ENCODE measurements at regions not wholly inside any gene's neighbourhood (a gene's known extent, or its start where the extent isn't known, plus 50 kb on each side); places are given as distances from the start of the nearest gene placed in this dataset.

GRCh38 chr18:34075963-34076860, 148.5 kb downstream of the NOL4 start:
- no peak for DNase-seq

GRCh38 chr18:34061226-34061625, 163.5 kb downstream of the NOL4 start:
- DNase-seq, result no peak

GRCh38 chr18:34055227-34055626, 169.5 kb downstream of the NOL4 start:
- DNase-seq, result no peak

- DNase-seq, result no peak
Measured at GRCh38 chr18:34050661-34051060, 174.1 kb downstream of the NOL4 start.

- DNase-seq, result no peak
Measured at GRCh38 chr18:34049511-34049910, 175.2 kb downstream of the NOL4 start.

- no peak for DNase-seq
Measured at GRCh38 chr18:34048423-34048822, 176.3 kb downstream of the NOL4 start.

- no peak for DNase-seq
Measured at GRCh38 chr18:34042423-34043146, 182.1 kb downstream of the NOL4 start.

- no peak for DNase-seq
Measured at GRCh38 chr18:34039611-34040010, 185.1 kb downstream of the NOL4 start.

GRCh38 chr18:34039201-34039600, 185.5 kb downstream of the NOL4 start:
- DNase-seq, result no peak

GRCh38 chr18:34038086-34038485, 186.6 kb downstream of the NOL4 start:
- DNase-seq, result no peak

- no peak for DNase-seq
Measured at GRCh38 chr18:34033968-34034367, 190.7 kb downstream of the NOL4 start.

GRCh38 chr18:34031810-34032209, 192.9 kb downstream of the NOL4 start:
- DNase-seq, result no peak

GRCh38 chr18:34028324-34028723, 196.4 kb downstream of the NOL4 start:
- no peak for DNase-seq

GRCh38 chr18:34025191-34025801, 199.4 kb downstream of the NOL4 start:
- DNase-seq, result no peak

GRCh38 chr18:34023471-34023870, 201.2 kb downstream of the NOL4 start:
- no peak for DNase-seq

- DNase-seq, result no peak
Measured at GRCh38 chr18:34018336-34018735, 206.4 kb downstream of the NOL4 start.

GRCh38 chr18:34003687-34004086, 221.0 kb downstream of the NOL4 start:
- no peak for DNase-seq

GRCh38 chr18:34002130-34002529, 222.6 kb downstream of the NOL4 start:
- DNase-seq, result no peak

GRCh38 chr18:34001376-34001775, 223.3 kb downstream of the NOL4 start:
- DNase-seq, result no peak

GRCh38 chr18:33987206-33987605, 237.5 kb downstream of the NOL4 start:
- no peak for DNase-seq

GRCh38 chr18:33983126-33983525, 241.6 kb downstream of the NOL4 start:
- no peak for DNase-seq

GRCh38 chr18:33960417-33960816, 264.3 kb downstream of the NOL4 start:
- DNase-seq, result peak; percentile 31

- DNase-seq, result no peak
Measured at GRCh38 chr18:33959609-33960008, 265.1 kb downstream of the NOL4 start.

GRCh38 chr18:33957707-33958106, 267.0 kb downstream of the NOL4 start:
- peak; percentile 14 for DNase-seq
